Fibroblast of skin of abdomen (primary cell): ENCODE measurements at regions not wholly inside any gene's neighbourhood (a gene's known extent, or its start where the extent isn't known, plus 50 kb on each side); places are given as distances from the start of the nearest gene placed in this dataset.

Experiments used
- DNase-seq: peaks from one replicate; pipeline ENCODE4 v3.0.0-alpha.2; 2013

DNA sequence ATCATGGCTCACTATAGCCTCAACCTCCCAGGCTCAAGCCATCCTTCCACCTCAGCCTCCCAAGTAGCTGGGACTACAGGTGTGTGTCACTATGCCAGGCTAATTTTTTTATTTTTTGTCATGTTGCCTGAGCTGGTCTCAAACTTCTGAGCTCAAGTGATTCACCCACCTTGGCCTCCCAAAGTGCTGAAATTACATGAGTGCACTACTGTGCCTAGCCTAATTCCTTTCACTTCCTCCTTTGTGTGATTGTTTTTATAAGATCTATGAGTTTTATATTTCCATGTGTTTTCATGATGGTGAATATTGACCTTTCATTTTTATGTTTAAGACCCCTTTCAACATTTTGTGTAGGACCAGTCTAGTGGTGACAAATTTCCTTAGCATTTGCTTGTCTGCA lies 55.2 kb upstream of the IL12B start:
- DNase-seq: no peak

DNA sequence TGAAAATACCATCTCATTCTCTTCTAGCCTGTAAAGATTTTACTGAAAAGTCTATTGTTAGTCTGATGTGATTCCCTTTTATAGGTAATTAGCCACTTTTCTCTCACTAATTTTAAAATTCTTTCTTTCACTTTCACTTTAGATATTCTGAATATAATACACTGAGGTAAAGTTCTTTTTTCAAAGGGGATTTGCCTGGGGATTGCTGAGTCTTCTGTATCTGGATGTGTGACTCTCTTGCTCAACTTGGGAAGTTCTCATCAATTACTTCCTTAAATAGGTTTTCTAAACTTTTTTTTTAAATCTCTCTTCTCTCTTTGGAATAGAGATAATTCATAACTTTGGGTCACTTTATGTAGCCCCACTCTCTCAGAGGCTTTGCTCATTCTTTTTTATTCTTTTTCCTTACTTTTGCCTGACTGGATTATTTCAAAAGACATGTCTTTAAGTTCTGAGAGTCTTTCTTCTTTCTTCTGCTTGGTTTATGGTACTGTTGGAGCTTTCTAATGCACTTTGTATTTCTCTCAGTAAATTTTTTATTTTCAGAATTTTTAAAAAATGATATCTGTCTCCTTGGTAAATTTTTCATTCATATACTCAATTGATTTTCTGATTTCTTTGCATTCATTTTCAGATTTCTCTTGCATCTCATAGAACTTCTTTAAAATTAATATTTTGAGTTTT lies 55.9 kb upstream of the IL12B start:
- no peak for DNase-seq

DNA sequence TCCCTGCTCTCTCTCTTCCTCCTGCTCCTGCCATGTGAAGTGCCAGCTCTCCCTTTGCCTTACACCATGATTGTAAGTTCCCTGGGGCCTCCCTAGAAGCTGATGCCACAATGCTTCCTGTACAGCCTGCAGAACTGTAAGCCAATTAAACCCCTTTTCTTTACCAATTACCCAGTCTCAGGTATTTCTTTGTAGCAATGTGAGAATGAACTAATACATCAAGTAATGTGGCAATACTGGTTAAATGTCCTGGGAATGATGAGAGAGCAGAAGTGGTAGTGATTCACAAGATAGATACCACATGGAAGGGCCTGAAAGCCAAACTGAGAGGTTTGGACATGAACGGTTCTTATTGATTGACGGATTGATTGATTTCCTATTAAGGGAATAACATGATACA lies 62.6 kb upstream of the IL12B start:
- DNase-seq: no peak

DNA sequence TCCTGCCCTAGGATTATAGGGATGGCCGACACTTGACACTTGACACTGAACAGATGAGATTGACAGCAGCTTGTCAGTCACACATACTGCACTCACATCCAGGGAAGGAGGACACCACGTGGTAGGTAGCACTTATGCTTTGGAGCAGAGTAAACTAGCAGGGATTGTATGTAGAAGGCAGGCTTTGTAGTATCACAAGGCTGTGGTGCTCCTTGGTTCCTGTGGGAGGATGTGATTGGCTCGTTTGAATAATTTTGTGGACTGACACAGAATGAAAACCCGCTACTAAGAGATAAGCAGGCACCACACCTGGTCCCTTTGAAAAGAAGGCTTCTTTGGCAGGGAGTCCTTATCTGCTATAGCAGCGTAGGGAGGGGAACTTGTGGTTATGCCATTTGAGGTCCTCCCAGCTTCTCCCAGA lies 63.6 kb upstream of the IL12B start:
- DNase-seq: no peak

DNA sequence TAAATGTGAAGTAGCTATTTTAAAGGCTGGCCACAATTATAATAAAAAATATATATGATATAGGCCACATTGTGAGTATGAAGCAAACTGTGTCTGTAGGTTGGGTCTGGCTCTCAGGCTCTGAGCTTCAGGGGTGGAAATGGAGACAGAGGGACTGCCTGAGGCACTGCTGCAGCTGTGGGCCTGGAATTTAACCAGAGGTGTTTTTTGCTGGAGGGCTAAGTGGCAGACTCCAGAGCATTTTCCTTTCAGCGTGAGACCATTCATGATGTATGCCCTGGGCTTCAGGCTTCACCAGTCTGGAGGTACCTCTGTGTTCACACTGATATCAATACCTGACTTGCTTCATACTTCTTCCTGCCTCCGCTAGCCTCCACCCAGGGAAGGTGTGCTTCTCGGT lies 64.9 kb upstream of the IL12B start:
- no peak for DNase-seq

DNA sequence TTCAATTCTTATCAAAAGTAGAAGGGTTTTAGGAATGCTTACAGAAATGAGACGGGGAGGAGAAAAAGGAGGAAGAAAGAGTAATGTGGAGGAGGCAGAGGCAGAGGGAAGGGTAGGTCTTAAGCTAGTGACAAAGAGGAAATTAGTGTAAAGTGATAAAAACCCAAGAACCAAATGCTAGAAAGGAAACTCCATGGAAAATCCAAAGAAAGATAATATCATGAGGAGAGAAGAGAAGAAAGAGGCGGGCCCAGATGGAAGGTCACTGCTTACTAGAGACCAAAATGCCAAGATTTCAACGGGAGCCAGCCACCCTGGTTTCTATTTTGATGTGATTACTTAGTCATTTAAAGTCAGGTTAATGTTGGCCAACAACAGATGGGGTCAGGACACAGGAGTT lies 68.6 kb upstream of the IL12B start:
- DNase-seq: no peak

DNA sequence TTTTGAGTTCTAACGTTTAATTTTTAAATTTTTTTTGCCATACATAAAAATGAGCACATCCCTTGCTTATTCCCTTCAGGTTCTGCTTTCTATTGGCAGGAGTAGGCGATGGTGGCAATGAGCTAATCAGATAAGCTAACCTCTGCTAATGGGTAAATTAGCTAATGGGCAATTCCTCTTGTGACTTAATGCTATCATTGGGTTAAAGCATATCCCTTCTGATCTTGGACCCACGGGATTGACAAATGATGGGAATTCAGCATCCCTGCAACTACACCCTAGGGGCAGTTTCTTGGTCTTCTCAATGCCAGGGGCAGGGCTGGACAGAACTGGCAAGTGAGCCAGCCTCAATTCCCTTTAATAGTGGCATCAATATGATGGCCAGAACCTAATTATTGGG lies 70.2 kb upstream of the IL12B start:
- DNase-seq: no peak

DNA sequence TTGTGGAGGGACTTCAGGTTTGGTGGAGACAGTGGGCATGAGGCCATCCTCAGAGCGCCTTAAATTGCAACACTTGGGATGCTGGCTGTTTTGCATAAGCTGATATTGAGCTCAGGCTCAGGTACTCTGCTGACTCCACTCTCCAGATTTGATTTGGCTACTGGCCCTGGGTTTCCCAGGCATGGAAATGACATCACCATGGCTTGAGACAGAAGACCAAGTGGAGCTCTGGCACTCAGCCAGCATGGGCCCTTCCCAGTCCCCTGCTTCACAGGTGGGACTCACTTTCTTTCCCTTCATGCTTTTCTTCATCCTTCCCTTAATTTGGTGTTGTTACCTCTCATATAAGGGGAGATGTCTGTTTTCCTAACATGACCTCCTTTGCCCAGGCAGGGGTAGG lies 72.0 kb upstream of the IL12B start:
- DNase-seq: peak; percentile 5

DNA sequence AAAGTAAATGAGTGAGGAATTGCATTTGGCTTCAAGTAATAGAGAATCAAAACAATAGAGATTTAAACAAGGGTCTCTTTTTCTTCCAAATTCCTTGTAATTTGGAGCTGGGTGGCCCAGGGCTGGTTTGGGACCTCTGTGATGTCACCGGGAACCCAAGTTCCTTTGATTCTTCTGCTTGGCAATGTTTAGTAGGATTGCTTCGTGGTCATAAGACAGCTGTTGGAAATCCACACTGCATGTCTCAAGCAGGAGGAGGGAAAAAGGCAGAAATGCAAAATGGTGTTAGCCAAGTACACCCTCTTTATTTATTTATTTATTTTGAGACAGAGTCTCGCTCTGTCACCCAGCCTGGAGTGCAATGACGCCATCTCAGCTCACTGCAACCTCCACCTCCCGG lies 72.6 kb upstream of the IL12B start:
- no peak for DNase-seq

DNA sequence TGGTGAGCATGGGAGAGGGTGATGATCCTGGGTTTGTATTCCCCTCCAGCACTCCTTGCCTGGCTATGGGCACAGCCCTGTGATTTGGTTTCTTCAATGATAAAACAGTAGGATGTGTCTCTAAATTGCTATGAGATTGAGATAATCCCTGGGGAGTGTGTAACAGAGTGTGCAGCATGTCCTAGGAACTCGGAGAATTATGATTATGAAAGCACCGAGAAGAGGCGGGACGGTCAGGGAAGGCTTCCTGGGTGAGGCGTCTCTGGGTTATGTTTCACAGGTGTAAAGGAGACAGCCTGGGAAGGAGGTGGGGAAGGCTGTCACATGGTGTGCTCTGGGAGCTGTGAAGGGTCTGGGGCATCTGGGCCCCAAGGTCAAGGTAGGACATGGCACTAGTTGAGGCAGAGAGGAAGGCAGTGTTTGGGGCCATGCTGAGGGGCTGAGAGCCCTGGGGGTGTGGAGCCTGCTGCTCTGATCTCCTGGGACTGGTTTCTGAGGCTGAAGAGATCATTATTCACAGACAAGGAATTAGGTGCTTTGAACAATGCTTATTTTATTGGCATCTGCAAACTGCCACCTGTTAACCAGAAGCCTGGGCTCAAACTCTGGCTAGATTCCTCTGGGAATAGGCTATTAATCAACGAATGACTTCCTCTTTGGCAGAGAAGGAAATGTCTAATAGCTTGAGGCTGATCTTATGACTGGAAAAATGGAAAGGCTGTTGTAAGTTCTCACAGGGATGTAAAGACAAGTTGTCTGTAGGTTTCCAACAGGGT lies 73.8 kb upstream of the IL12B start:
- DNase-seq: peak; percentile 27

DNA sequence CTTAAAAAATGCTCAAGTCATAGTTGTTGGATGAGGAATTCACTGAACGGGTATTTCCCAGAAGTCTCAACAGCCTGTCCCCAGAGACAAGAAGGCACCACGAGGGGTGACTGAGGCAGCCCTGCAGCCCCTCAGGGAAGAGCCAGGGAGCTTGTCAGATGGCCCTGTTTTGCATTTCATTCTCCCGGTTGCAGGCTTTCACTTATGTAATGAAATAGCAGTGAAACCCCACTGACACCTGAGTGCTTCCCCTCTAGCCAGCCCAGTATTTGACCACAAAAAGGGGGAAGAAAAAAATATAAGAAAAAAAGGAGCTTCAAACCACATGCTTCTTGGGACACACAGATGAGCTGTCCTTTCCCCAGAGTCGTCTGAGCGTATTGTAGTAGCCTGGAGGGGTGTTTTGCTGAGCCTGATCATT lies 75.3 kb upstream of the IL12B start:
- DNase-seq: no peak

DNA sequence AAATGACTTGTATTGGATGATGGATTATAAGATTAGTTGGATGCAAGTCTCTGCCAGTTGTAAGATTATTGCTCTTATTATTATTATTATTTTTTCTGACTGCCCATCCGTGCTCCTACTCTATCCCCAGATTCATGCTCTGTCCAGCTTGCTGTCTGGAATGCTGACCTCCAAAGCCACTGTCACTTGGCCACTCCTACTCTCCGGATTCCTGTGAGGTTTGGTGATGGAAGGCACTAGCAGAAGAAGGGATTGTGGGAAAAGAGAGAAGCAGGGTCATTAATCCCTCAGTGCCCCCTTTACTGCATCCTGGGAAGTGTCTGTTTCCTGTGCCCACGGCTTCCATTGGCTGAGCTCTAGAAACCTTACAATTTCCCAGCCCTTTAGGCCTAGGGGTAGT lies 76.3 kb upstream of the IL12B start:
- DNase-seq: no peak

DNA sequence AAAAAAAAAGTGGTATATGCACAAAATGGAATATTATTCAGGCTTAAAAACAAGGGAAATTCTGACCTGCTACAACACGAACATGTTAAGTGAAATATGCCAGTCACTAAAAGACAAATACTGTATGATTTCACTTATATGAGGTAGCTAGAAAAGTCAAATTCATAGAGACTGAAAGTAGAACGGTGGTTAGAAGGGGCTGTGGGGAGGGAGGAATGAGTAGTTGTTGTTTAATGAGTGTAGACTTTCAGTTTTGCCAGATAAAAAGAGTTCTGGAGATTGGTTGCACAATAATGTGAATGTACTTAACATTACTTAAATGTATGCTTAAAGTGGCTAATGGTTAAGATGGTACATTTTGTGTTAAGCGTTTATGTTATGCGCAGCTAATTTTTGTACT lies 79.5 kb upstream of the IL12B start:
- DNase-seq: no peak

DNA sequence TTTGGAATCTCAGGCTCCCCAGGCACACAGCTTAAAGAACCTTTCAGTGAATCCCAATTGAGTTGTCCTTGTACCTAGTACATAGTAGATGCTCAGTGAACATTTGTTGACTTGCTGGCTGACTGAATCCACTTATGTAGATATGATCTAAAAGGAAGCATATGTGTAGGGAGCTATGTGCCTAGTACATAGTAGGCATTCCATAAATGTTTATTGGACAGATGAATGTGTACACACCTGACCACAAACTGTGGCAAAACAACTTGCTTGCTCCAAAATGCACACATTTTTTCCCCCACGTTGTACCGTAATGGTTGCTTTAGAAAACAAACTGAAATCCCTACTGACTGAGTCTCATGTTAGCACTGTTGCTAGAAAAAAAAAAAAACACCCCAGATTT lies 80.2 kb upstream of the IL12B start:
- DNase-seq: no peak

DNA sequence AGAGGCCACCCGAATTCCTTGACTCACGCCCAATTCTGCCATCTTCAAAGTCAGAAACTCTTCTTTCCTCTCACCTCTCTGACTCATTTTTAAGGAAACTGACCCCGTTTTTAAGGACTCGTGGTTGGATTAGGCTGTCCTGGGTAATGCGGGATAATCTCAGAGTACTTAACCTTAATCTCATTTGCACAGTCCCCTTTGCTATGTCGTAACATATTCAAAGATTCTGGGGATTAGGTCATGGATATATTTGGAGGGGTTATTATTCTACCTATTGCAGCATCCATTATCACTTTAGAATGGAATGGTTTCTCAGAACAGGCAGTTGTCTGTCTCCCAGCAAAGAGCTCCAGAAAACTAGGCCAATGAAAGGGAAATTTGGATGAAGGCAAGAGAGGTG lies 80.8 kb upstream of the IL12B start:
- no peak for DNase-seq

DNA sequence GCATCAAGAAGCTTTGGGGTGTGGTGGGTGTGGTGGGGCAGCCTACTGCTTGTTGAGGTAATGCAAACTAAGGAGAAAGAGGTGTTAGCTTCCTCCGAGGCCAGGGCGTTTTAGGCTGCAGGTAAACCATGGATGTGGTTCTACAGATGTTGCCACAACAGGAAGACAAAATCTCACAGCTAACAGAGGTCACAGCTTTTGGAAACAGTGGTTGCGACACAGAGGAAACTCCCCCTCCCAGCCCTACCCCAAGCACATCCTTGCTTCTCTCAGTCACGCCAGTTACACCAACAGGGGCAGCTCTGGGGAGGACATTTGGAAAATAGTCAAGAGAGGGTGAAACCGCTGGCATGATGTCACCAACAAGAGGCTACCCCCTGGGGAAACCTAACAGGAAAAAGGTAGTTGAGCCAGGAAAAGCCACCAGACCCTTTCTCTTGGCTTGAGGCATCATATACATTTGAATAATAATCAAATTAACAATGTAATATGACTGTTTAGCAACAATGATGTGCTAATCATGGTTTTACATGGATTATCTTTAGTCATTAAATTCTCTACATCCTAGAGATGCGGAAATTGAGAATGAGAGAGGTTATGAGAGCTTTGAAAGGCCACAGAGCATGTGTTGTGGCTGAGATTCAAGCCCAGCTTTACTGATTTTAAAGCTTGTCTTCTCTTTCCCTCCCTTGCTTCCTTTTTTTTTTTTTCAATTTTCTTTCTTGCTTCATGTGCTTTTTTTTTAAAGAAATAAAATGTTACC lies 82.2 kb upstream of the IL12B start:
- DNase-seq: no peak

DNA sequence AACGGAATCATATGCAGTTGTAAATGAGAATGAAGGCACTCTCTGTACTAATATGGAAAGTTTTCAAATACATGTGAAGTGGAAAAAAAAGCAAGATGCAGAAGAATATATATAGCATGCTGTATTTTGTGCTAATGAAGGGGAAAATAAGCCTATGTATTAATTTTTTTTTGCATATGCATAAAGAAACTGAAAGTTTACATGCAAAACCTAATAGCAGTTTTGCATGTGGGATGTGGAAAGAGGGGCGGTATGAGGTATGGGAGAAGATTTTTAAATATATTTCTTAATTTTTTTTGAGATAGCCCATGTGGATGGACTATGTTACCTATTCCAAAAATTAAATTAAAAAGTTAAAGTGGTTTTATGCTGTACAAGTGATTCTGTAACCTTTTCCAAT lies 83.7 kb upstream of the IL12B start:
- no peak for DNase-seq

DNA sequence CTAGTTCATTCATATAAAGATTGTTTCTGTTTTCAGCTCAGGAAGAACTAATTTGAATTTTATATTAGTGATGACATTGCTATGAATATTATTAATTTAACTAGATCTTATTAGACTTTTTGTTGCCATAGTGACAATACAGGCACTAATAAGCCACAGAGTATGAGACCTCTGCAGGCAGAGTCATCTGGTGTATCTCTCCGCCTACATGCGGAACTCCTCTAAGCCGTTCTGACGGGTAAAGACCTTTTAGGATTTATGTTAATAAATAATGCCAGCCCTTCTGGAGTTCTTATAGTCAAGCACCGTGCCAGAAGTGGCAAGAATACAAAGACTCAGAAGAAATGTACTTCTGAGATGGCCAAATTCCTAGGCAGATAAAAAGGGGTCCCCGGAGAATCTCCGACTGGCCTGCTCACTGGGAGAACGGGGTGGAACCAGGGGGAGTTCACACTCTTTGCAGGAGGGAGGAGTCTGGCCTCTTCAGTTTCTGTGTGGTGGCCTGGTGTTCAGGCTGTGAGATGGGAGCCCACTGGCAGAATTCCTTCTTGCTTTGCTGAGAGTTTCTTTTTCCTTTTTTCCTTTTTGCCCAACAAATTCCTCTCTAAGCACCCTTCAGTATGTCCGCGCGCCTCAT lies 85.1 kb upstream of the IL12B start:
- no peak for DNase-seq

DNA sequence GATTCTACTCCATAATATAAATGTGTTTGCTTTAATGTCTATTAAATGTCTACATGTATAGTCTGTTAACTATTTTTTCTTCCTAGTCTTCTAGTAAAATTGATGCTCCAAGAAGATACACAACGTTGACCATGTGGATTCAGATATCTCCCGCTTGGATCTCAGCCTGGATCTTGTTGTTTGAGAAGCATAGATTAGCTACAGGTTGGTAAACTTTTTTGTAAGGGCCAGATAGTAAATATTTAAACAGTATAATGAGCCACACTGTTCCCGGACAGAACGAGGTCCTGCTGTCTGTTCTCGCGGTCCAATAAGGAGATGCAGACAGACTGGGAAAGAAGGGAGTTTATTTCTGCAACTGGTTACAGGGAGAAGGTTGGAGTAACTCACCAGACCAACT lies 86.2 kb upstream of the IL12B start:
- DNase-seq: no peak

DNA sequence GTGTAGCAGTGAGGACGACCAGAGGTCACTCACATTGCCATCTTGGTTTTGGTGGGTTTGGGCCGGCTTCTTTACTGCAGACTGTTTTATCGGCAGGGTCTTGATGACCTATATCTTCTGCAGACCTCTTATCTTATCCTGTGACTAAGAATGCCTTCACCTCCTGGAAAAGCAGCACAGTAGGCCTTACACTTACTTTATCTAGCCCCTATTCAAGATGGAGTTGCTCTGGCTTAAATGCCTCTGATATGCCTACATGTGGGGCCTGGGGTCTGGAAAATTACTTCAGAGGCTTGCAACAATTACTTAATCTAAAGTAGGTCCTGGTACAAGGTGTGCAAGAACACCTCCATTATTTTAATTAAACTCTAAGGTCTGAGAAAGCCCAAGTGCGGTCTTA lies 86.9 kb upstream of the IL12B start:
- no peak for DNase-seq

DNA sequence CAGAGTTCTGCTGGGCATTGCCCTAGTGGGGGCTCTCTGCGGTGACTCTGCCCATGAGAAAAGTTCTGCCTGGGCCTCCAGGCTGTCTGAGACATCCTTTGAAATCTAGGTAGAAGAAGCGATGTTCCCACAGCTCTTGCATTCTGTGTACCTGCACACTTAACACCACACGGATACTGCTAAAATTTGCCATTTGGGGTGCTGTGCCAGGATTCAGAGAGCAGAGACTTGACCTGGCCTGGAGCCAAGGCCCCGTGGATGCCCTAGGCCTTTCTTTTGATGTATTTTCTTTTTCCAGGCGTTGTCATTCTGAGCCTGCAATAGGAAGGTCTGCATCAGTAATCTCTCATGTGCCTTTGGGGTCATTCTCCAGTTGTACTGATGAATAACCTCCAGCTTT lies 89.3 kb upstream of the IL12B start:
- no peak for DNase-seq

DNA sequence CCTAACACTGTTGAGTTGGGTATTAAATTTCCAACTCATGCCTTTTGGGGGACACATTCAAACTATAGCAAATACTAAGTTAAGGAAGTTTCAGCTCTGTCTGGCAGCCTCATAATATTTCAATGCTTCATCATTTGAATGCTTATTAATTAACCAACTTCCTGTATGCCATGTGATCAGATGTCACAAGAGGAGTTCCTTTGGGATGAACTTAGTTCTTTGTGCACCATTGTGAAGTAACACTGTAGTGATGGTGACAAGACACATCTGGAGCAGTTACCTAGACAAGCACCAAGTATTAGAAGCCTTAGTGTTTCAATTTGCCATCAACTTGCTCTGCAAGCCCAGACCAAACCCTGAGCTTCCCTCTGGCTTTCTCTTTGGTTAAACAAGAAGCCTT lies 90.7 kb upstream of the IL12B start:
- DNase-seq: no peak

DNA sequence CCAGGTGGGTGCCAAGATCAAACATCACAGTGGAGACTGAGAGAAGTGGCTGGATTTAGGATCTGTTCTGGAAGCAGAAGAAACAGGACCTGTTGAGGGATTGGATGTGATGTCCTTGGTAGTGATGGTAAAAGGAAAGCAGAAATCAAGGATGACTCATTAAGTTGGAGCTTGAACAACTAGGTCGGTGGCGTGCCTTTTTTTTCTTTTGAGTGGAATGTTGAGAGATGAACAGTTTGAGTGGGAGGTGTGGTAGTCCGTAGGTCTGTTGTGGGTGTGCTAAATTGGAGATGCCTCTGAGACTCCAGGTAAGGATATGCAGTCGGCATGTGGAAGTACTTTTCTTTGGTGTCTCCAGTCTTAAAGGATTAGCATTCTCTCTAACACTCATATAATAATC lies 92.1 kb upstream of the IL12B start:
- no peak for DNase-seq
